Panc1 (cell line): ENCODE measurements at regions not wholly inside any gene's neighbourhood (a gene's known extent, or its start where the extent isn't known, plus 50 kb on each side); places are given as distances from the start of the nearest gene placed in this dataset.

Experiments used
- ATAC-seq: fragments of 200-7000 bp; cut with Tn5 transposase; 2 replicates; pipeline ENCODE4 v1.9.1; 2020; ENCODE audit warnings: mild to moderate bottlenecking, moderate library complexity
- BruUV-seq: library from RNA; stranded (reverse); fragments of 400-500 nt; replicated peaks from 2 replicates; lab custom pipeline; 2021; lab: Mats Ljungman, UMichigan
- CTCF ChIA-PET: fragments of 300-600 bp; sonication (Branson Sonifier 250); formaldehyde crosslinking; loops from one replicate; lab custom pipeline; 2022; ENCODE audit warnings: antibody characterized with exemption; lab: Charles Lee
- POLR2A ChIA-PET: fragments of 300-600 bp; sonication (Branson Sonifier 250); formaldehyde crosslinking; loops from one replicate; lab custom pipeline; 2022; ENCODE audit warnings: antibody characterized with exemption; lab: Charles Lee
- DNase-seq: peaks from one replicate; pipeline ENCODE4 v3.0.0-alpha.2; 2010; ENCODE audit warnings: low read depth, low spot score
- H3K27ac ChIP-seq: 2 replicates; pipeline ENCODE4 v1.5.1; 2011; ENCODE audit warnings: mild to moderate bottlenecking, low read length, inconsistent platforms
- H3K27me3 ChIP-seq: fragments of 200-500 bp; sonication (Bioruptor generic); 2 replicates; pipeline ENCODE4 v1.6.0; 2014; ENCODE audit warnings: low read length, inconsistent platforms; ENCODE audit not compliant: control insufficient read depth, insufficient read depth
- H3K36me3 ChIP-seq: fragments of 200-500 bp; sonication (Bioruptor generic); 2 replicates; pipeline ENCODE4 v1.5.1; 2014; ENCODE audit warnings: inconsistent platforms, mild to moderate bottlenecking, low read length, moderate library complexity; ENCODE audit not compliant: control insufficient read depth, insufficient read depth
- H3K4me1 ChIP-seq: 2 replicates; pipeline ENCODE4 v1.5.1; 2011; ENCODE audit warnings: inconsistent platforms, mild to moderate bottlenecking, low read length, moderate library complexity; ENCODE audit not compliant: control insufficient read depth, insufficient read depth
- H3K4me3 ChIP-seq, 2 experiments: 2 replicates each; pipeline ENCODE4 v1.5.1; 2011 to 2012; ENCODE audit warnings: low read depth in 2 of 2, low read length in 2 of 2, mild to moderate bottlenecking in 2 of 2, inconsistent platforms in 1 of 2, moderate library complexity in 1 of 2
- H3K9me3 ChIP-seq: fragments of 200-500 bp; sonication (Bioruptor generic); 2 replicates; pipeline ENCODE4 v1.5.1; 2014; ENCODE audit warnings: low read depth, mild to moderate bottlenecking, inconsistent platforms, low read length, moderate library complexity; ENCODE audit not compliant: control insufficient read depth, insufficient read depth
- POLR2AphosphoS5 ChIP-seq: IDR thresholded peaks from 2 replicates; pipeline ENCODE4 v1.6.1; 2012; ENCODE audit warnings: mild to moderate bottlenecking, low read depth, low read length, moderate library complexity
- SIN3A ChIP-seq: IDR thresholded peaks from 2 replicates; pipeline ENCODE4 v1.6.1; 2012; ENCODE audit warnings: low read depth, mild to moderate bottlenecking, low read length, moderate library complexity, borderline replicate concordance; ENCODE audit not compliant: insufficient read depth
- TCF7L2 ChIP-seq: IDR thresholded peaks from 2 replicates; pipeline ENCODE4 v1.6.1; 2011; ENCODE audit warnings: mild to moderate bottlenecking, low read depth, low read length, inconsistent platforms
- in situ Hi-C: cut with HindIII; loops from 2 replicates; pipeline ENCODE4 v1.10.0; 2016; ENCODE audit warnings: low sequenced_read_pairs, low pct_unique_long_range_greater_than_20kb
- intact Hi-C: fragments of 100-400 bp; cut with micrococcal nuclease; formaldehyde crosslinking; loops from one replicate; pipeline ENCODE4 v1.10.0; 2022; ENCODE audit not compliant: unreplicated experiment
- TF ChIP-seq, protein P1 (sequence below), 2 experiments: IDR thresholded peaks; 2 replicates each; pipeline ENCODE4 v1.6.1; 2011 to 2012; ENCODE audit warnings: low read depth in 2 of 2, control low read depth in 1 of 2, low read length in 1 of 2, mild to moderate bottlenecking in 1 of 2, moderate library complexity in 1 of 2; ENCODE audit not compliant: insufficient read depth in 1 of 2
- TF ChIP-seq, protein P2 (sequence below): fragments of 450-650 bp; IDR thresholded peaks from 2 replicates; pipeline ENCODE4 v1.5.1; 2017; ENCODE audit warnings: mild to moderate bottlenecking

DNA sequence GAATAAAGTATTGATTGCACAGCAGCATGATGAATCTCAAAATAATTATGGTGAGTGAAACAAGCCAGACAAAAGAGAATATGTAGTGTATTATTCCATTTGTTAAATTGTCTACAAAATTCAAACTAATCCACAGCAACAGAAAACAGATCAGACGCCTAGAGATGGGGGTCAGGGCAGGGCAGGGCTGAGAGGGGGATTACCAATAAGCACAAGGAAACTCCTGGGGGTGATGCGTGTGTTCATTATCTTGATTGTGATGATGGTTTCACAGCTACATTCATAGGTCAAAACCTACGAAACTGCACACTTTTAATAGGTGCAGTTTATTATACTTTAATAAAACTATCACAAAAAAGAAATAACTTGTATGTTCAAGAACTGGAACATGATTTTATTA, 132.7 kb upstream of the CDK6 start:
- POLR2A ChIA-PET, result no interaction called here
- H3K4me1 ChIP-seq, result no peaks in the 10 kb centered on the region
- DNase-seq (no peak), ATAC-seq (no peak)
- no peaks in the 10 kb centered on the region for H3K27me3 ChIP-seq
- H3K4me3 ChIP-seq, result no peak overlapping the region
- H3K27ac ChIP-seq, result no peak overlapping the region
- intact Hi-C loops, result no loop called here
- no peaks in the 10 kb centered on the region for H3K36me3 ChIP-seq
- no peaks in the 10 kb centered on the region for H3K9me3 ChIP-seq
- in situ Hi-C loops, result no loop called here
- no TSS peak for BruUV-seq
- TF ChIP-seq POLR2AphosphoS5 (no peak), SIN3A (no peak), TCF7L2 (no peak)
- TF ChIP-seq, protein P1, sequence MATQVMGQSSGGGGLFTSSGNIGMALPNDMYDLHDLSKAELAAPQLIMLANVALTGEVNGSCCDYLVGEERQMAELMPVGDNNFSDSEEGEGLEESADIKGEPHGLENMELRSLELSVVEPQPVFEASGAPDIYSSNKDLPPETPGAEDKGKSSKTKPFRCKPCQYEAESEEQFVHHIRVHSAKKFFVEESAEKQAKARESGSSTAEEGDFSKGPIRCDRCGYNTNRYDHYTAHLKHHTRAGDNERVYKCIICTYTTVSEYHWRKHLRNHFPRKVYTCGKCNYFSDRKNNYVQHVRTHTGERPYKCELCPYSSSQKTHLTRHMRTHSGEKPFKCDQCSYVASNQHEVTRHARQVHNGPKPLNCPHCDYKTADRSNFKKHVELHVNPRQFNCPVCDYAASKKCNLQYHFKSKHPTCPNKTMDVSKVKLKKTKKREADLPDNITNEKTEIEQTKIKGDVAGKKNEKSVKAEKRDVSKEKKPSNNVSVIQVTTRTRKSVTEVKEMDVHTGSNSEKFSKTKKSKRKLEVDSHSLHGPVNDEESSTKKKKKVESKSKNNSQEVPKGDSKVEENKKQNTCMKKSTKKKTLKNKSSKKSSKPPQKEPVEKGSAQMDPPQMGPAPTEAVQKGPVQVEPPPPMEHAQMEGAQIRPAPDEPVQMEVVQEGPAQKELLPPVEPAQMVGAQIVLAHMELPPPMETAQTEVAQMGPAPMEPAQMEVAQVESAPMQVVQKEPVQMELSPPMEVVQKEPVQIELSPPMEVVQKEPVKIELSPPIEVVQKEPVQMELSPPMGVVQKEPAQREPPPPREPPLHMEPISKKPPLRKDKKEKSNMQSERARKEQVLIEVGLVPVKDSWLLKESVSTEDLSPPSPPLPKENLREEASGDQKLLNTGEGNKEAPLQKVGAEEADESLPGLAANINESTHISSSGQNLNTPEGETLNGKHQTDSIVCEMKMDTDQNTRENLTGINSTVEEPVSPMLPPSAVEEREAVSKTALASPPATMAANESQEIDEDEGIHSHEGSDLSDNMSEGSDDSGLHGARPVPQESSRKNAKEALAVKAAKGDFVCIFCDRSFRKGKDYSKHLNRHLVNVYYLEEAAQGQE (IDR thresholded peaks at IDR 0.05; ENCODE audit: insufficient read depth in 1 of 2, low read depth in 2 of 2, low read length in 1 of 2), result no peak
- TF ChIP-seq, protein P2, sequence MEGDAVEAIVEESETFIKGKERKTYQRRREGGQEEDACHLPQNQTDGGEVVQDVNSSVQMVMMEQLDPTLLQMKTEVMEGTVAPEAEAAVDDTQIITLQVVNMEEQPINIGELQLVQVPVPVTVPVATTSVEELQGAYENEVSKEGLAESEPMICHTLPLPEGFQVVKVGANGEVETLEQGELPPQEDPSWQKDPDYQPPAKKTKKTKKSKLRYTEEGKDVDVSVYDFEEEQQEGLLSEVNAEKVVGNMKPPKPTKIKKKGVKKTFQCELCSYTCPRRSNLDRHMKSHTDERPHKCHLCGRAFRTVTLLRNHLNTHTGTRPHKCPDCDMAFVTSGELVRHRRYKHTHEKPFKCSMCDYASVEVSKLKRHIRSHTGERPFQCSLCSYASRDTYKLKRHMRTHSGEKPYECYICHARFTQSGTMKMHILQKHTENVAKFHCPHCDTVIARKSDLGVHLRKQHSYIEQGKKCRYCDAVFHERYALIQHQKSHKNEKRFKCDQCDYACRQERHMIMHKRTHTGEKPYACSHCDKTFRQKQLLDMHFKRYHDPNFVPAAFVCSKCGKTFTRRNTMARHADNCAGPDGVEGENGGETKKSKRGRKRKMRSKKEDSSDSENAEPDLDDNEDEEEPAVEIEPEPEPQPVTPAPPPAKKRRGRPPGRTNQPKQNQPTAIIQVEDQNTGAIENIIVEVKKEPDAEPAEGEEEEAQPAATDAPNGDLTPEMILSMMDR, result no peak
- CTCF ChIA-PET, result no interaction called here

DNA sequence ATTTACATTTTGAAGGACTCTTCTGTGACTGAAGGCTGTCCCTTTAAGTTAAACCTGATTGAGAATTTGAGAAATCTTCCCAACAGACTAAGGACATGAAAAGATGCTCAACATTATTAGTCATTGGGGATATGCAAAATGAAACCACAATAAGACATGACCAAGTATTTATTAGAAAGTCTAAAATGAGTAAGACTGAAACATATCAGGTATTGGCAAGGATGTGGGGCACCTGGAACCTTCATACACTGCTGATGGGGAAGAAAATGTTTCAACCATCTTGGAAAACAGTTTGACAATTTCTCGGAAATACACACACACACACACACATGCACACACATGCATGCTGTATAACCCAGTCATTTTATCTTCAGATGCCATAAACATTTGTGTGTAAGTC, 132.1 kb upstream of the CDK6 start:
- POLR2A ChIA-PET, result no interaction called here
- in situ Hi-C loops, result no loop called here
- no TSS peak for BruUV-seq
- Histone ChIP-seq H3K4me1 (no peaks in the 10 kb centered on the region), H3K4me3 (no peak overlapping the region), H3K27me3 (no peaks in the 10 kb centered on the region), H3K9me3 (no peaks in the 10 kb centered on the region), H3K36me3 (no peaks in the 10 kb centered on the region), H3K27ac (no peak overlapping the region)
- DNase-seq (no peak), ATAC-seq (no peak)
- TF ChIP-seq, protein P2, result no peak
- TF ChIP-seq SIN3A (no peak), POLR2AphosphoS5 (no peak), TCF7L2 (no peak)
- TF ChIP-seq, protein P1 (IDR thresholded peaks at IDR 0.05; ENCODE audit: insufficient read depth in 1 of 2, low read depth in 2 of 2, low read length in 1 of 2), result no peak
- intact Hi-C loops, result no loop called here
- CTCF ChIA-PET, result no interaction called here
